ENCODE measurements at regions not wholly inside any gene's neighbourhood (a gene's known extent, or its start where the extent isn't known, plus 50 kb on each side); places are given as distances from the start of the nearest gene placed in this dataset.
"Not testable (repeated sequence)": the region's sequence is repeated elsewhere in the genome, so short reads cannot be mapped to it uniquely, and the experiment has no call there.

GRCh38 chr3:153442799-153443487 lies 280.9 kb downstream of the RAP2B start:
- DNase-seq (ENCODE audit: low spot score) = no peak

- DNase-seq (ENCODE audit: low spot score) = no peak
Observed at GRCh38 chr3:153443961-153444360, 281.9 kb downstream of the RAP2B start.

GRCh38 chr3:153445817-153446216 lies 283.8 kb downstream of the RAP2B start:
- DNase-seq (ENCODE audit: low spot score) = no peak

GRCh38 chr3:153448151-153448829 lies 286.3 kb downstream of the RAP2B start:
- DNase-seq (ENCODE audit: low spot score) = no peak

- DNase-seq (ENCODE audit: low spot score) = no peak
Observed at GRCh38 chr3:153456833-153457545, 295.0 kb downstream of the RAP2B start.

- no peak for DNase-seq (ENCODE audit: low spot score)
Observed at GRCh38 chr3:153458881-153459280, 296.9 kb downstream of the RAP2B start.

GRCh38 chr3:153462545-153462944 lies 300.5 kb downstream of the RAP2B start:
- DNase-seq (ENCODE audit: low spot score) = no peak

GRCh38 chr3:153463895-153464294 lies 301.9 kb downstream of the RAP2B start:
- DNase-seq (ENCODE audit: low spot score) = no peak

- no peak for DNase-seq (ENCODE audit: low spot score)
Observed at GRCh38 chr3:153469162-153469561, 307.1 kb downstream of the RAP2B start.

GRCh38 chr3:153484842-153485241 lies 322.8 kb downstream of the RAP2B start:
- no peak for DNase-seq (ENCODE audit: low spot score)

- DNase-seq (ENCODE audit: low spot score) = no peak
Observed at GRCh38 chr3:153495422-153495821, 333.4 kb downstream of the RAP2B start.

GRCh38 chr3:153502682-153503081 lies 340.7 kb downstream of the RAP2B start:
- no peak for DNase-seq (ENCODE audit: low spot score)

- DNase-seq (ENCODE audit: low spot score) = no peak
Observed at GRCh38 chr3:153503873-153504272, 341.8 kb downstream of the RAP2B start.

- not testable (repeated sequence) for DNase-seq (ENCODE audit: low spot score)
Observed at GRCh38 chr3:153506205-153506604, 344.2 kb downstream of the RAP2B start.

GRCh38 chr3:153506686-153507085 lies 344.7 kb downstream of the RAP2B start:
- not testable (repeated sequence) for DNase-seq (ENCODE audit: low spot score)

GRCh38 chr3:153513236-153513635 lies 351.2 kb downstream of the RAP2B start:
- DNase-seq (ENCODE audit: low spot score) = no peak

- no peak for DNase-seq (ENCODE audit: low spot score)
Observed at GRCh38 chr3:153528473-153528872, 366.4 kb downstream of the RAP2B start.

- no peak for DNase-seq (ENCODE audit: low spot score)
Observed at GRCh38 chr3:153539263-153539662, 377.2 kb downstream of the RAP2B start.

- DNase-seq (ENCODE audit: low spot score) = no peak
Observed at GRCh38 chr3:153545471-153545870, 383.4 kb downstream of the RAP2B start.

GRCh38 chr3:153547970-153548369 lies 385.9 kb downstream of the RAP2B start:
- no peak for DNase-seq (ENCODE audit: low spot score)

- DNase-seq (ENCODE audit: low spot score) = not testable (repeated sequence)
Observed at GRCh38 chr3:153549686-153550085, 387.7 kb downstream of the RAP2B start.

- no peak for DNase-seq (ENCODE audit: low spot score)
Observed at GRCh38 chr3:153551536-153552285, 389.7 kb downstream of the RAP2B start.
